WERI-Rb-1 (cell line): ENCODE measurements at regions not wholly inside any gene's neighbourhood (a gene's known extent, or its start where the extent isn't known, plus 50 kb on each side); places are given as distances from the start of the nearest gene placed in this dataset.

Experiments
- DNase-seq: peaks from one replicate; pipeline ENCODE4 v3.0.0-alpha.2; 2020
- H3K27ac ChIP-seq: fragments of 250-450 bp; sonication (Bioruptor Pico); 2 replicates; pipeline ENCODE4 v1.5.1; 2020; ENCODE audit warnings: mild to moderate bottlenecking, moderate library complexity
- H3K27me3 ChIP-seq: fragments of 250-450 bp; sonication (Bioruptor Pico); 2 replicates; pipeline ENCODE4 v1.5.1; 2021; ENCODE audit warnings: mild to moderate bottlenecking, low read depth, moderate library complexity; ENCODE audit not compliant: insufficient read depth, severe bottlenecking
- H3K36me3 ChIP-seq: fragments of 250-450 bp; sonication (Bioruptor Pico); 2 replicates; pipeline ENCODE4 v1.5.1; 2020; ENCODE audit warnings: mild to moderate bottlenecking, moderate library complexity
- H3K4me3 ChIP-seq: 2 replicates; pipeline ENCODE4 v1.5.1; 2011; ENCODE audit warnings: low read depth, mild to moderate bottlenecking, control low read depth, low read length
- H3K9me3 ChIP-seq: fragments of 250-450 bp; sonication (Bioruptor Pico); 2 replicates; pipeline ENCODE4 v1.5.1; 2021; ENCODE audit warnings: mild to moderate bottlenecking, moderate library complexity; ENCODE audit not compliant: severe bottlenecking
- CTCF ChIP-seq: IDR thresholded peaks from 2 replicates; pipeline ENCODE4 v1.5.1; 2011; ENCODE audit warnings: low read depth, mild to moderate bottlenecking, control low read depth, inconsistent platforms, low read length

GRCh38 chr10:33535866-33536265, 201.4 kb upstream of the NRP1 start:
- Histone ChIP-seq H3K4me3 (no peak overlapping the region), H3K36me3 (no peaks in the 10 kb centered on the region), H3K27ac (no peak overlapping the region), H3K9me3 (no peaks in the 10 kb centered on the region), H3K27me3 (no peaks in the 10 kb centered on the region)
- no peak for TF ChIP-seq CTCF
- DNase-seq: no peak

- no peak for TF ChIP-seq CTCF
- no peaks in the 10 kb centered on the region for H3K9me3 ChIP-seq
Measured at GRCh38 chr10:33534416-33534815, 199.9 kb upstream of the NRP1 start.

GRCh38 chr10:33533612-33534011, 199.1 kb upstream of the NRP1 start:
- TF ChIP-seq CTCF: no peak
- no peak for DNase-seq
- H3K27ac ChIP-seq: no peak overlapping the region
- H3K9me3 ChIP-seq: no peaks in the 10 kb centered on the region
- H3K36me3 ChIP-seq: no peaks in the 10 kb centered on the region
- no peaks in the 10 kb centered on the region for H3K27me3 ChIP-seq
- no peak overlapping the region for H3K4me3 ChIP-seq

More at GRCh38 chr10:33534416-33534815, 199.9 kb upstream of the NRP1 start:
- H3K36me3 ChIP-seq: no peaks in the 10 kb centered on the region
- H3K27ac ChIP-seq: no peak overlapping the region
- no peaks in the 10 kb centered on the region for H3K27me3 ChIP-seq
- H3K4me3 ChIP-seq: no peak overlapping the region
- no peak for DNase-seq

GRCh38 chr10:33532901-33533300, 198.4 kb upstream of the NRP1 start:
- Histone ChIP-seq H3K27ac (no peak overlapping the region), H3K4me3 (no peak overlapping the region), H3K9me3 (no peaks in the 10 kb centered on the region), H3K36me3 (no peaks in the 10 kb centered on the region), H3K27me3 (no peaks in the 10 kb centered on the region)
- no peak for TF ChIP-seq CTCF
- DNase-seq: no peak

- Histone ChIP-seq H3K4me3 (no peak overlapping the region), H3K36me3 (no peaks in the 10 kb centered on the region), H3K27ac (no peak overlapping the region), H3K27me3 (no peaks in the 10 kb centered on the region), H3K9me3 (no peaks in the 10 kb centered on the region)
- TF ChIP-seq CTCF: no peak
- no peak for DNase-seq
Measured at GRCh38 chr10:33529234-33529633, 194.8 kb upstream of the NRP1 start.

- no peak for DNase-seq
- H3K27ac ChIP-seq: no peak overlapping the region
- H3K4me3 ChIP-seq: no peak overlapping the region
- no peak for TF ChIP-seq CTCF
- no peaks in the 10 kb centered on the region for H3K27me3 ChIP-seq
- no peaks in the 10 kb centered on the region for H3K36me3 ChIP-seq
- no peaks in the 10 kb centered on the region for H3K9me3 ChIP-seq
Measured at GRCh38 chr10:33524966-33525365, 190.5 kb upstream of the NRP1 start.
